ENCODE measurements at regions not wholly inside any gene's neighbourhood (a gene's known extent, or its start where the extent isn't known, plus 50 kb on each side); places are given as distances from the start of the nearest gene placed in this dataset.

GRCh38 chr2:226215902-226216503 is 583.6 kb downstream of the IRS1 start:
- 56% methylated on average over 11 of the region's 11 CpGs for WGBS
- H3K36me3 ChIP-seq: no peaks in the 10 kb centered on the region
- H3K4me1 ChIP-seq: peaks cover 13 to 23% (median 16%) of the 10 kb centered on the region in 4 donors
- no peak overlapping the region for H3K4me3 ChIP-seq
- no peaks in the 10 kb centered on the region for H3K27me3 ChIP-seq
- DNase-seq (ENCODE audit: extremely low spot score): no peak
- intact Hi-C loops (cut with DNase I): loop anchor here (2.0 kb wide), 1 partner anchor 583 kb away; the partner anchor contains the start of gene IRS1
- H3K27ac ChIP-seq (replicated peaks in 1 of 4): no peak overlapping the region
- H3K9me3 ChIP-seq: no peaks in the 10 kb centered on the region
- TF ChIP-seq POLR2A (IDR thresholded peaks at IDR 0.05; ENCODE audit: low read depth): no peak
- TF ChIP-seq CTCF (IDR thresholded peaks at IDR 0.05): peak; percentile 50 to 70 (median 60)

- Histone ChIP-seq H3K27me3 (no peaks in the 10 kb centered on the region), H3K36me3 (no peaks in the 10 kb centered on the region), H3K4me3 (no peak overlapping the region), H3K9me3 (no peaks in the 10 kb centered on the region), H3K27ac (replicated peaks in 1 of 4) (no peak overlapping the region), H3K4me1 (peaks cover 13 to 27% (median 17%) of the 10 kb centered on the region in 4 donors)
- WGBS: 56% methylated on average over 4 of the region's 4 CpGs
- no peak for TF ChIP-seq POLR2A (IDR thresholded peaks at IDR 0.05; ENCODE audit: low read depth)
- TF ChIP-seq POLR2AphosphoS5 (IDR thresholded peaks at IDR 0.05): no peak
- no peak for DNase-seq (ENCODE audit: extremely low spot score)
- intact Hi-C loops (cut with DNase I): no loop called here
Observed at GRCh38 chr2:226213717-226214116, 585.9 kb downstream of the IRS1 start.

GRCh38 chr2:226211439-226211838 is 588.2 kb downstream of the IRS1 start:
- H3K9me3 ChIP-seq: no peaks in the 10 kb centered on the region
- TF ChIP-seq EP300 (IDR thresholded peaks at IDR 0.05) (no peak), POLR2AphosphoS5 (IDR thresholded peaks at IDR 0.05) (peak in 1 of 2 donors; percentile 63), CTCF (IDR thresholded peaks at IDR 0.05) (no peak)
- no peaks in the 10 kb centered on the region for H3K27me3 ChIP-seq
- 30% methylated on average over 1 of the region's 1 CpG for WGBS
- DNase-seq (ENCODE audit: extremely low spot score): no peak
- peaks cover 13 to 27% (median 17%) of the 10 kb centered on the region in 4 donors for H3K4me1 ChIP-seq
- H3K36me3 ChIP-seq: no peaks in the 10 kb centered on the region
- H3K27ac ChIP-seq (replicated peaks in 1 of 4): no peak overlapping the region
- H3K4me3 ChIP-seq: no peak overlapping the region
- intact Hi-C loops (cut with DNase I): no loop called here

- no peak for DNase-seq (ENCODE audit: extremely low spot score)
- TF ChIP-seq EP300 (IDR thresholded peaks at IDR 0.05) (no peak), POLR2A (IDR thresholded peaks at IDR 0.05; ENCODE audit: low read depth) (no peak), POLR2AphosphoS5 (IDR thresholded peaks at IDR 0.05) (no peak), CTCF (IDR thresholded peaks at IDR 0.05) (no peak)
- no peak overlapping the region for H3K4me3 ChIP-seq
- H3K36me3 ChIP-seq: no peaks in the 10 kb centered on the region
- intact Hi-C loops (cut with DNase I): no loop called here
- no peaks in the 10 kb centered on the region for H3K9me3 ChIP-seq
- H3K27me3 ChIP-seq: no peaks in the 10 kb centered on the region
- 57% methylated on average over 2 of the region's 2 CpGs for WGBS
- H3K27ac ChIP-seq (replicated peaks in 1 of 4): no peak overlapping the region
- peaks cover 13 to 23% (median 17%) of the 10 kb centered on the region in 4 donors for H3K4me1 ChIP-seq
Observed at GRCh38 chr2:226208726-226209125, 590.9 kb downstream of the IRS1 start.

GRCh38 chr2:226207671-226208070 is 591.9 kb downstream of the IRS1 start:
- 83% methylated on average over 5 of the region's 5 CpGs for WGBS
- Histone ChIP-seq H3K36me3 (no peaks in the 10 kb centered on the region), H3K4me3 (no peak overlapping the region), H3K9me3 (no peaks in the 10 kb centered on the region), H3K27me3 (no peaks in the 10 kb centered on the region), H3K27ac (replicated peaks in 1 of 4) (no peak overlapping the region), H3K4me1 (peaks cover 13 to 21% (median 17%) of the 10 kb centered on the region in 4 donors)
- DNase-seq (ENCODE audit: extremely low spot score): no peak
- intact Hi-C loops (cut with DNase I): no loop called here
- TF ChIP-seq EP300 (IDR thresholded peaks at IDR 0.05) (no peak), POLR2A (IDR thresholded peaks at IDR 0.05; ENCODE audit: low read depth) (no peak), POLR2AphosphoS5 (IDR thresholded peaks at IDR 0.05) (no peak), CTCF (IDR thresholded peaks at IDR 0.05) (no peak)

Data from esophagus muscularis mucosa (tissue), 4 donors.